NCI-H187 (cell line): ENCODE measurements at regions not wholly inside any gene's neighbourhood (a gene's known extent, or its start where the extent isn't known, plus 50 kb on each side); places are given as distances from the start of the nearest gene placed in this dataset.

Experiments used
- DNase-seq, 2 experiments: peaks; one replicate each; lab custom pipeline; 2025; lab: John Stamatoyannopoulos, UW

- DNase-seq, result no peak
These were observed 222.5 kb upstream of the PRPS1L1 start for GRCh38 chr7:18250133-18250532.

GRCh38 chr7:18257711-18258110, 230.1 kb upstream of the PRPS1L1 start:
- DNase-seq, result no peak

- DNase-seq, result no peak
These were observed 233.5 kb upstream of the HDAC9 start for GRCh38 chr7:18262058-18262457.

DNA sequence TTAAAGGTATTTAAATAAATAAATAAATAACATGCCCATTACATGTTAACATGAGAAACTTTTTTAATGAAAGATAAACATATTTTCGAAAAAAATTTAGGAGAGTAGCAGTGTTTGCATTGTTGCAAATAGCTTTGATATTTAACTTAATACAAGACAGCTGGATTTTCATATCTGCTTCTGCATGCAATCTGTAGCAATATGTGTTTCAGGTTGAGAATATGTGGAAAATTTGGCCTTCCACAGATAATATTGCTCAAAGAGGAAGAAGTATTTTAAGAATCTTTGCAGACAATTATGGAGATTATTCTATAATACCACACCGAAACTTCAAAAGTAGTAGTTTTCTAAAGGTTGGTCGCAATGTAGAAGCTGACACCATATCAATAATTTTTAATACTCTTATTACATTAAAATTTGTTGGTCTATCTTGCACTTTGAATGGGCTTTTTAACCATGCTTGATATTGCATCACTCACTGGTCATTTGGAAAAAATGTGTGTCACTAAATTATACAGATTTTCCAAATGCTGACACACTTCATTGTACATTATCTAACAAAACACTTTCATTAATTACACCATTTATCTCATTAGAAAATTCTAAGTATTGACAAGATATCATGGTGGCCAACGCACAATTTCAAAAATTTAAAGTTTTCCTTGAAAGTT, 229.8 kb upstream of the HDAC9 start:
- no peak for DNase-seq

- DNase-seq, result no peak
These were observed 227.0 kb upstream of the HDAC9 start for GRCh38 chr7:18268571-18268970.

GRCh38 chr7:18276380-18276779, 219.2 kb upstream of the HDAC9 start:
- DNase-seq, result no peak

DNA sequence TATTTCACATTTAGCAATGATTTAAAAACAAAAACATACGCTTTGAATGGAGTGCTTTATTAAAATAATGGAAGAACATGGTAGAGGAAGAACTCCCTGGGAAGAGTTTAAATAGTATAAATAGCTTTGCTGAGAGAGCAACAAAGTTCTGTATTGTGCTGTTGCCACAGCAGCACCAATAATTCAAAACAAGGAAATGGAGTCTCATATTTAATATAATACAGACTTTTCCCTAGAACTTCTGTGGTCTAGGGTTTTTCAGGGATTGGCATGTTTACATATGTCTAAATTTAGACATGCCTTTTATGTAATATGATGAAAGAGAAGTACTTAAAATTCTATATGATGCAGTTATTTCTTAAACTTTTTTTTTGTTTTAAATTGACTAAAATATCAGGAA, 217.2 kb upstream of the HDAC9 start:
- DNase-seq, result no peak

- DNase-seq, result no peak
These were observed 212.5 kb upstream of the HDAC9 start for GRCh38 chr7:18283045-18283444.

GRCh38 chr7:18287482-18287881, 208.1 kb upstream of the HDAC9 start:
- DNase-seq, result no peak

DNA sequence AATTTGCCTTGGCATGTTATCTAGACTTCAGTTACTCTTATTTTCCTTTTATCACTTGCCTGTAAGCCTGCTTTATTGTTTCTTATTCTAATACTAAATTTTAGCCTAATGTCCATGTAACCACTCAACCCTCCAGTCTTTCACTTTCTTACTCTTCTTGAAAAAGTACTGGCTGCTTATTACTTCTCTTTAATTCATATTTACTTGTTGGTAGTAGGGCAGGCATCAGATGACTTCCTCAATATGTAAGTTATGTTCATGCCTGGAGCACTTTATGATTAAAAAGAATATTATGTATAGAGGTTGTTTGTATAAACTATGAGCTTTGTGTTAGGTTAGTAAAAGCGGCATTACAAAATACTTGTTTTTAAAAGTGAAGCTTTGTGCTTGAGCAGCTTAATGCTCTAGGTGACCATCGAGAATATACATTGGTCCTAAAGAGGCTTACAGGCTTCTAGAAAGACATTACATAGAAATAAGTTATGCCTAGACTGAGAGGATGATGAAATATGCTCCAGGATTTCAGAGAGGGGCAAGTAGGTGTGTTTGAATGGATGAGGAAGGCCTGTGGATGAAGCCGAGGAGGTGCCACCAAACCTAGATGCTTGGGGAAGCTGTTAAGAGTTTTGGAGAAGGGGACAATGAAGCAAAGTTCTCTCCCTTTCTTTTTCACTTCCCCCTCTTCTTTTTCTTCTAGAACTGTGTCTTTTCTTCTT, 207.1 kb upstream of the HDAC9 start:
- DNase-seq, result no peak

GRCh38 chr7:18289788-18290187, 205.8 kb upstream of the HDAC9 start:
- no peak for DNase-seq

DNA sequence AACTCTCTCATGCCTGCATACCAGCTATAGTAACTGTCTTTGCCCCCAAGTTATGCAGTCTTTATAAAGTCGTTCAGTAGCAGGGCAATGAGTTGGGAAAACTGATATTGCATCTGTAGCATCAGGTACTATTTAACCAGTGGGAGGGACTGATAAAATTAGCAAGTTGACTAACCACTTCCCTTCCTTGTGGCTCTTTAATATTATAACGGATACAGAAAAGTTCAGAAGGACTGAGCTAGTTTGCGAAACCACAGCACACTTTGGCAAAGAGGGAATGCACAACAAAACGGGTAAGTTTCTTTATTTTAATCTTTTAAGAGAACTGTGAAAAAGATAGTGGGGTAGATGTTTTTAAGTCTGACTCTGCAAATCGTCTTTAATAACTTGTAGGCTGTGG, 205.3 kb upstream of the HDAC9 start:
- DNase-seq, result no peak

GRCh38 chr7:18290865-18291264, 204.7 kb upstream of the HDAC9 start:
- no peak for DNase-seq

DNA sequence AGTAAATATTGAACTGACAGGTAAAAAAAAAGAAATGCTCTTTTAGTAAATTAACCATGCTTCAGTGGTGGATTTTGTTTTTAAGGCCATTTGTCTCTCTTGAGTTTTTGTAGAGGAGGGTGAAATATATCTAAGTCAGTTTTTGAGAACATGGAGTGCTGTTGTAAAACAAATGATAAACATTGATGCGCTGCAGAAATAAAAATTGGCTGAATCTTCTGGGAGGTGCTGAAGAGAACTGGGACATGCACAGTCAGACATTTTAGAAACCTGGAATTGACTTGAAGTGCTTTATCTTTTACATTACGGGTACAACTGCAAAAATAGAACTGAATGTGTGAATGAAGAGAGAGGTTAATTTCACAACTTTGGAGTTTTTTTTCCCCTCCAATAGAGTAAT, 203.0 kb upstream of the HDAC9 start:
- DNase-seq, result no peak

- DNase-seq, result no peak
These were observed 201.8 kb upstream of the HDAC9 start for GRCh38 chr7:18293759-18294158.

DNA sequence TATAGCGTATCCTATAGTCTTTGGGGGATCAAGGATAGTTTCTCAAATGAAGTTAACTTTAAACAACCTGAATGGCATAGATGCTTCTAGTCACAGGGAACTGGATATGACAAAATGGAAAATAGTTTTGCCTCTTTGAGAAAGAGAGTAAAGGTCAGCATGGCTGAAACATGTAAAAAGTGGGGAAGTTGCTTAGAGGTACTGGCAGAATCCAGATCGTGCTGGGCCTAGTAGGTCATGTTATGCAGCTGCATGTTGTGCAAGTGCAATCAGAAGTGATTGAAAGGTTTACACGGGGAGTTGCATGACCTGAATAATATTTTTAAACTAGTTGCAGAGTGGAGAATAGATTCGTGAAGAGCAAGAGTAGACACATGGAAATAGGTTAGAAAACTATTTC, 201.1 kb upstream of the HDAC9 start:
- DNase-seq, result no peak

GRCh38 chr7:18295781-18296423, 199.6 kb upstream of the HDAC9 start:
- DNase-seq, result no peak

DNA sequence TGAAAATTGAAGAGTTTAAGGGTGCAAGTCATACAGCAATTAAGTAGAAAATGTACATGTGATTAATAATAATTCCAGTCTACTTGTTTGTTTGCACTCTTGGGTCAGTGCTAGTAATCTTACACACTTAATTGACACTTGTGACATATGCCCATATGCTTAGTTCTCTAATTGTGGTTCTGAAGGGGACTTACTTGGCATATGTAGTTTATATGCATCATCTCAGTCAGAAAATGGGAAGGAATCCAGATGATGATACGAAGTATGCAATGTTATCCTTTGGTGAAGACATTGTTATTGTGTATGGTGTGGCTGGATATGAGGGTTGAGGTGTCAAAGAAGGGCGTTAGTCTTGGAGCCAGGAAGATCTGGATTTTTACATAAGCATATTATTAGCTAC, 193.5 kb upstream of the HDAC9 start:
- DNase-seq, result no peak

- no peak for DNase-seq
These were observed 189.7 kb upstream of the HDAC9 start for GRCh38 chr7:18305866-18306265.

GRCh38 chr7:18306696-18307095, 188.9 kb upstream of the HDAC9 start:
- DNase-seq, result no peak

GRCh38 chr7:18308938-18309337, 186.6 kb upstream of the HDAC9 start:
- no peak for DNase-seq

DNA sequence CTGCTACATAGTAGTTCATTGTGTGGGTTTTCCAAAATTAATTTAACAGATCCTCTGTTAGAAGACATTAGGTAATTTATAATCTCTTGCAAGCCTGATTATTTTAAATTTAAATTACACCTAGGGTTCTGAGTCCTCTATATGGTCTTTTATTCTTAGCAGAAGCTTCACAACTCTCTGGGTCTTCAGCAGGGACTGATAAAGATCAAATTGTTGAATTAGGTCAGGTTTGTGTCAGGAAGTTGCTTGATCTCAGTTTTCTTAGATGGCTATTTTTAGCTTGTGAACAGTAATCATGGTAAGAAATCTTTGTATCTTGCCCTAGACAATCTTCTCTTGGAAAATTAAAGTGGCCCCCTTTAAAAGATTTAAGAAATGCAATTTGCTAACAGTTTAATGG, 183.1 kb upstream of the HDAC9 start:
- no peak for DNase-seq

DNA sequence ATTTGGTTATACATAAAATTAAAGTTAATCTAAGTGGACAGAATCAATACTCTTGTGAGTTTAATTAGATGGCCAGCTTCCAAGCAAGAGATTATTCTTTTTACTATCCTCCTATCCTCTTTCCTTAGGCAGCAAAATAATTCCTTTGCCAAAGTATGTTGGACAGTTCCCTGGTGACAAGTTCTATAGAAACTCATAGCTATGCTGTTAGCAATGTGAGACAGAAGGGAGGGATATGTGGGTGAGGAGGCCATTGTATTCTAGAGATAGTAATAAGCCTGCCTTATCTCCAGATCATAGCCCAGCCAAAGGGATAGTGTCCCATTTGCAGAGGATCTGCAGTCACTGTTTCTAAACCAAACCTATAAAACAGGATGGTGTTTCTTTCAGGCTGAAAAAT, 181.6 kb upstream of the HDAC9 start:
- no peak for DNase-seq
